ENCODE measurements at regions not wholly inside any gene's neighbourhood (a gene's known extent, or its start where the extent isn't known, plus 50 kb on each side); places are given as distances from the start of the nearest gene placed in this dataset.
"Not testable (repeated sequence)": the region's sequence is repeated elsewhere in the genome, so short reads cannot be mapped to it uniquely, and the experiment has no call there.

DNA sequence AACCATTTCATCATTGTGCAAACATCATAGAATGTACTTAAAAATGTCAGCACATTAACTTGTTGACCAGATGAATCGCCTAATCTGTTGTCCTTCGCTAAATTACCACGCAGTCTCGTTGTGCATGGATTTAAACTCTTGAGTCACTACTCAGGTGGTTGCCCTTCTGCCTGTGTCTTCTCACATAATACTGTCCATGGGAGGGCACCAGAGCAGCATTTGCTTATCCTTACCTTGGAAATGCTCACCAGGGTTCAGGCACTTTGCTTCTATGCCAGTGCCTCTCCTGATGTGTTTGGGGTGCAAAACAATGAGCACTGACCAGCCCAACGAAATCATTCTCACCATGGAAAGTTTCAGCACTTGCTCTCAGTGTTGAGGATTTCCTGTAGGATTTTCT lies 559.9 kb downstream of the RWDD3 start:
- no peak for DNase-seq

GRCh38 chr1:95797761-95798160 lies 563.8 kb downstream of the RWDD3 start:
- not testable (repeated sequence) for DNase-seq

DNA sequence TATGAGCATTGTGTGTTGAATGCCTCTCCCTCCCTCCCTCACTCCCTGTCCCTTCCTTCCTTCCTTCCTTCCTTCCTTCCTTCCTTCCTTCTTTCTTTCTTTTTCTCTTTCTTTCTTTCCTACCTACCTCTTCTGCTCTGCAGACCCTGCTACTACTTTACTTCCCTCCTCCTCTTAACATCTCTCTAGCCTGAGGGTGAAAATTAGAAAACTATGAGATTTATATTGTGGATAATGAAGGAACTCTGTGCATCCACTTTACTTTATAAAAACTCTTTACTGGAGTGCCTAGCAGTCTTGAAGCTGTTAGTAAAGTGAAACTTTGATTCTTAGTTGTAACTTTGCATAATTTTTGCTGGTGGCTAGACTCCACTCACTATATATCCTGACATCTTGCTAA lies 572.2 kb downstream of the RWDD3 start:
- DNase-seq, result no peak

- no peak for DNase-seq
Observed at GRCh38 chr1:95809391-95809790, 575.4 kb downstream of the RWDD3 start.

DNA sequence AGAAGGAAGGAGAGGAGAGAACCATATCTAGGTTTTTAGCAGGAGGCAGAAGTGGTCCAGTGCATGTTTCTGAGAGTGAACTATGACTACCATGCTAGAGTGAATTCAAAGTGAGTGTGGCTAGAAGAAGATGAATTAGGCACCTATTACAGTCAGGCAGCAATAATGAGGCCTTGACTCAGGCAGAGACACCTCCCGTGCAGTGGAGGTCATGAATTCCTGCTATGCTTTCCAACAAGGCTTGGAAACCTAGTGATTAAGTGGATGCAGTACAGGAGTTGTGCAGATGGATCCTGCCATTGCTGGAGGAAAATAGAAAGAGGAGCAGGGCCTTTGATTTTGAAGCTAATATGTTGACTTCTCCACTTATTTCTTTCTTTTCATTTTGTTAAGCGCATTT lies 581.5 kb downstream of the RWDD3 start:
- no peak for DNase-seq

GRCh38 chr1:95829556-95829955 lies 595.5 kb downstream of the RWDD3 start:
- DNase-seq, result no peak

DNA sequence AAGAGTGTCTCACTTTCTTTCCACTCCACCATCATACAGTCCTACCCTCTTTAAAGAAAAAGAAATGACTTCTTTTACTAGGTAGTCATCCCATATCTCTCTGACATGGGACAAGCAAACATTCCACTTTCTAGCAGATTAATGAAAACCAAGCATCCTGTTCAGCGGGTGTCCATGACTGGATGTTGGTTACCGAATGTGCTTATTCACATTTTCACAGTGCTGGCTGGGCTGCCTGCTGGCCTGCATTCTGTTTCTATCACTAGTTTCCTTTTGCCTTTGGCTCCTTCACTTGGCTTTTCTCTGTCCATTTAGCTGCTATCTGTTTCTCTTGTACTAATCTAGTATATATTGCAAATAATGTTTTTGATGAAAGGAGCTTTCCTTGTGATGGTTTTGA lies 598.4 kb downstream of the RWDD3 start:
- no peak for DNase-seq

GRCh38 chr1:95849439-95849838 lies 615.4 kb downstream of the RWDD3 start:
- no peak for DNase-seq

DNA sequence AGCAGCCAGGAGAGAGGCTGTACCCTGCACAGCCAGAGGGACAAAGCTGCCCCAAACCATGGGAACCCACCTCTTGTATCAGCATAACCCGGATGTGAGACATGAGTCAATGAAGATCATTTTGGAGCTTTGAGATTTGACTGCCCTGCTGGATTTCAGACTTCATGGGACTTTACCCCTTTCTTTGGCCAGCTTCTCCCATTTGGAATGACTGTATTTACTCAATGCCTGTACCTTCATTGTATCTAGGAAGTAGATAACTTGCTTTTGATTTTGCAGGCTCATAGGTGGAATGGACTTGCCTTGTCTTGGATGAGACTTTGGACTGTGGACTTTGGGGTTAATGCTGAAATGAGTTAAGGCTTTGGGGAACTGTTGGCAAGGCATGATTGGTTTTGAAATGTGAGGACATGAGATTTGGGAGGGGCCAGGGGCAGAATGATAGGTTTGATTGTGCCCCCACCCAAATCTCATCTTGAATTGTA lies 616.2 kb downstream of the RWDD3 start:
- DNase-seq, result no peak

DNA sequence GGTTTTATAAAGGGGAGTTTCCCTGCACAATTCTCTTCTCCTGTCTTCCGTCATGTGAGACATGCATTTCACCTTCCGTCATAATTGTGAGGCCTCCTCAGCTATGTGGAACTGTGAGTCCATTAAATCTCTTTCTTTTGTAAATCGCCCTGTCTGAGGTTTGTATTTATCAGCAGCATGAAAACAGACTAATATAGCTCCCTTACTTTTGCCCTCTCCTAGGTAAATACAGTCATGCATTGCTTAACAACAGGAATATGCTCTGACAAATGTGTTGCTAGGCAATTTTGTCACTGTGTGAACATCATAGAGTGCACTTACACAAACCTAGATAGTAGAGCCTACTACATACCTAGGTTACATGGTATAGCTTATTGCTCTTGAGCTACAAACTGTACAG lies 616.8 kb downstream of the RWDD3 start:
- no peak for DNase-seq

DNA sequence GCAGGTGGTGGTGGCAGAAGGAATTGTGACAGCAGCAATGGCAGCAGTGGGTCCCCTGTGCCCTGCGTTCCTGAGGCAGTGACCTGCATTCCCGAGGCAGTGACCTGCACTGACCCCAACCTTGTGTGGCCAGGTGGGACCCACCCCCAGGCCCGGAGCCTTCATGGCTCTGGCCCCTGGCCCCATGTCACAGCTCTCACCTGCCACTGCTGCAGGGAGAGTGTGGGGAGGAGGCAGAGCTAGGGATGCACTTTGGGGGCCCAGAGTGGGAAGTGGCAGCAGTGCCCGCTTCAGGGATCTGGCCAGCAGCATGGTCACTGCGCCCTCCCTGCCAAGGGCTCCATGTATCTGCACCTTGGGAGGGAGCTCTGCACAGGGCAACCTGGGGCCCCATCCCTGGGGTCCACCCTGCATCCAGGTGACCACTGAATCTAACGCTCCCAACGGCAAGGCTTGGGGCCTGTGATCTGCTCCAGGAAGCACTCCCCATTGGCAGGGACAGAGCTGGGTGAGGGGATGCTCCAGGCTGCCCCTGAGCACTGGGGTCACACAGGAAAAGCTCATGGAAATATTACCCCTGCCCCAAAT lies 618.6 kb downstream of the RWDD3 start:
- no peak for DNase-seq

DNA sequence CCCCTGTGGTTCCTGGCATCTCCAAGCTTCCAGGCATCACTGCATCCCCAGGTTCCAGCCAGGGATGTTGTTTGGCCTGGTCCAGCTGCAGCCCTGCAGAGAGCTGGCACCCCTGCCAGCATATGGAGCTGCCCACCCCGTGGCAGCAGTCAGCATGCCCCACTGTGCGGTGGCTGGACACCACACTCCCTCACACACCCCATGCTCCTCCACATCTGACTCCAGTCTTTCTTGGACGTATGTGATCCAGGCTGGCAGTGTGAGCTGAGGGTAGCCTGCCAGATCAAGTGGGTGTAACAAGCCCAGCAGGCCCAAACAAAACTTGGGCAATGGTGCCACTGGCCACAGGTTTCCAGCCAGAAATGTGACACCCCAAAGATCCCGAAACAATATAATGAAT lies 620.4 kb downstream of the RWDD3 start:
- no peak for DNase-seq

- DNase-seq, result no peak
Observed at GRCh38 chr1:95863086-95863485, 629.1 kb downstream of the RWDD3 start.

- no peak for DNase-seq
Observed at GRCh38 chr1:95865769-95866168, 631.8 kb downstream of the RWDD3 start.

DNA sequence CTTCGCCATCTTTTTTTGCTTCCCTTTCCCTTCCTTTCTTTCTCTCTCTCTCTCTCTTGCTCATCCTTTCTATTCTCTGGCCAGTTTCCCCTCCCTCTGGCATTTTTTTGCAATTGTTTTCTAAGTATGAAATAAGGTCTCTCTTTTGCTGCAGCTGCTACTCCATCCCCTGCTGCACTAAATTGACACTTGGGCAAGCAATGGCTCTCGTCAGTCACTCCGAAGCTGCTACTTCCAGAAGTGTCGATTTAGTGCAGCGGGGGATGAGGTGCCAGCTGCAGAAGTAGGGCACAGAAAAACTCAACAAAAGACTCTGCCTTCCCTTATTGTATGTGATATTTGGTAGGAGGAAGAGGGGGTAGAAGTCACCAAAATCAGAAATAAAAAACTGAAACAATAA lies 642.3 kb downstream of the RWDD3 start:
- no peak for DNase-seq

- DNase-seq, result no peak
Observed at GRCh38 chr1:95879498-95880050, 645.6 kb downstream of the RWDD3 start.

GRCh38 chr1:95888941-95889390 lies 655.0 kb downstream of the RWDD3 start:
- no peak for DNase-seq

DNA sequence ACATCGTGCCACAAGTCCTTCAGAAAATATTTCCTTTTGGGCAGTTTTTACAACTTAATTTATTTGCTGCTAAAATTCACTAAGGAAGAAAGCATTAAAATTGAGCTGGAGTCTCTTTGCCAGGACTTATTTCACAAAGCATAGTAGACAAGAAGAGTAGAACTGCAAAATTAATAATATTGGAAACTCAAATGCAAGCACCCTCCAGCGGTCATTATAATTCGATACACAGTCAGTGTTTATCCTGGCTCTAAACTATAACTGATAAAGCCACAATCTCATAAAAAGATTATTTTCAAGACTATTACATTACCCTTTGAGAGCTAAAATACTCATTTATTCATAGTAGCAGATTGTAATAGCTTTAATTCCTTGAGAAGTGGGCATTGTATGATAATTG lies 655.4 kb downstream of the RWDD3 start:
- no peak for DNase-seq

GRCh38 chr1:95893921-95894320 lies 659.9 kb downstream of the RWDD3 start:
- DNase-seq, result no peak

DNA sequence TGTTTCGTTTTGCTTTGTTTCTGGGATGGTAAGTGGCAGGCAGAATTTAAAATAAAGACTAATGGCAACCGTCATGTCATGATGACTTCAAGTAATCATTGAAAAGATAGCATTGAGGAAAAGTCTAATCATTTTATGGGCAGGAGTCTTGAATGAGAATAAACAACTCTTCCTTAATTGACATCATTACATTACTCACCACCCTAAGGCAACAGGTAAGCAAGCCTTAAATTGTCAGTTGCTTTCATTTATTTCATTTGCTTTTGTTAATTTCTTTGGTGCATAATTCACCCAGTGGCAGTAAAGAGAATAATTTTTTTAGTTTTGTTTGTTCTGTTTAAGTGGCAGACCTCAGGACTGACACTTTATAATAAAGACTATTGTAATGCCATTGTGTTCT lies 669.0 kb downstream of the RWDD3 start:
- no peak for DNase-seq

- DNase-seq, result no peak
Observed at GRCh38 chr1:95905818-95906395, 671.9 kb downstream of the RWDD3 start.

GRCh38 chr1:95911739-95912138 lies 677.7 kb downstream of the RWDD3 start:
- DNase-seq, result not testable (repeated sequence)

DNA sequence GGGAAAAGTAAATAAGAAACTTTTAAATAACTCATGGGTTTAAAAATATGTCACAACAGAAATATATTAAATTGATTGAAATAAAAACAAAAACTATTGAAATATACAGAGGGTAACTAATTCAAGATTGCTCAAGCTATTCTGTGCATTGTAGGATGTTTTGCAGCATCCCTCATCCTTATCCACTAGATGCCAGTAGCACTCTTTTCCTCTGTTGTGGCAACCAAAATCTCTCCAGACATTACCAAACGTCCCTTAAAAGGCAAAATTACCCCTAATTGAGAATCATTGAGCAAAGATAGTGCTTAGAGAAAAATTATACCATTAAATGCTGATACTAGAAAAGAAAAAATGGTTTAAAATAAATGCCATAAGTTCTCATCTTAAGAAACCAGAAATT lies 682.6 kb downstream of the RWDD3 start:
- DNase-seq, result no peak

GRCh38 chr1:95924684-95925083 lies 690.7 kb downstream of the RWDD3 start:
- no peak for DNase-seq

DNA sequence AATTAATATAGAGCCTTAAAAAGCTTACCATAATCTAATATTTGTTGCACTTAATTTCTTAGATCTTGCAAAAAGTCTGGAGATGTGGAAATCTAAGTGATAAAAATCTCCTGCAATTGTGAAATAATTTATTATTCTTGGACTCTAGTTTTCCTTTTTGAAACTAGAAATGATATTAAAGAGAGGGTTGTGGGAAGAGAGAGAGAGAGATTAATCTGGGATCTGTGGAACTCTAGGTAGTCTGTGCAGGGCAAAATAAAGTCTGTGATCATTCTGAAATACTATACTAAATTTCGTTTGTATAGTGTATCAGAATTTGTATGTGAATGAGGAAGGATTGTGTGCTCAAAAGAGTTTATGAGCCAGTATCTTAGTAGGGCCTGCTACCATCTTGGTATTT lies 692.3 kb downstream of the RWDD3 start:
- no peak for DNase-seq

Measured in T-helper 1 cell (primary cell).